ENCODE measurements at regions not wholly inside any gene's neighbourhood (a gene's known extent, or its start where the extent isn't known, plus 50 kb on each side); places are given as distances from the start of the nearest gene placed in this dataset.

- TF ChIP-seq CTCF (IDR thresholded peaks at IDR 0.05; ENCODE audit: low read length) (peak; percentile 54), EZH2 (IDR thresholded peaks at IDR 0.05; ENCODE audit: borderline replicate concordance, low read length) (no peak)
Observed at GRCh38 chr18:38790303-38790702, 1224.7 kb upstream of the CELF4 start.
